Caco-2 (cell line): ENCODE measurements at regions not wholly inside any gene's neighbourhood (a gene's known extent, or its start where the extent isn't known, plus 50 kb on each side); places are given as distances from the start of the nearest gene placed in this dataset.
A peak's percentile ranks its signal among the peaks of the same experiment; 100 is the strongest.

ENCODE experiments used
- BruUV-seq: library from RNA; stranded (reverse); fragments of 400-500 nt; replicated peaks from 2 replicates; lab custom pipeline; 2021; lab: Mats Ljungman, UMichigan
- CTCF ChIA-PET: fragments of 300-600 bp; sonication (Branson Sonifier 250); formaldehyde crosslinking; loops from one replicate; lab custom pipeline; 2022; ENCODE audit warnings: antibody characterized with exemption; lab: Charles Lee
- POLR2A ChIA-PET: fragments of 300-600 bp; sonication (Branson Sonifier 250); formaldehyde crosslinking; loops from one replicate; lab custom pipeline; 2022; ENCODE audit warnings: antibody characterized with exemption; lab: Charles Lee
- DNase-seq, 2 experiments: peaks; one replicate each; pipeline versions ENCODE4 v3.0.0 to v3.0.0-alpha.2; 2020 to 2022
- H3K27me3 ChIP-seq: replicated peaks from 2 replicates; pipeline ENCODE4 v1.6.0; 2011; ENCODE audit warnings: low read length; ENCODE audit not compliant: control insufficient read depth, insufficient read depth
- H3K36me3 ChIP-seq: 2 replicates; pipeline ENCODE4 v1.5.1; 2011; ENCODE audit warnings: low read length; ENCODE audit not compliant: control insufficient read depth, insufficient read depth
- H3K4me1 ChIP-seq: fragments of 250-450 bp; sonication (Bioruptor Pico); 2 replicates; pipeline ENCODE4 v1.5.1; 2020; ENCODE audit warnings: mild to moderate bottlenecking
- H3K4me3 ChIP-seq: 2 replicates; pipeline ENCODE4 v1.5.1; 2011; ENCODE audit warnings: low read depth, mild to moderate bottlenecking, control low read depth, low read length
- H3K9me3 ChIP-seq: fragments of 250-450 bp; sonication (Bioruptor Pico); 2 replicates; pipeline ENCODE4 v1.5.1; 2020; ENCODE audit warnings: mild to moderate bottlenecking, moderate library complexity
- H3K27ac Mint-ChIP-seq: one replicate; pipeline ENCODE4 v1.8.0; 2022; ENCODE audit warnings: mixed read lengths; ENCODE audit not compliant: unreplicated experiment
- H3K27me3 Mint-ChIP-seq: one replicate; pipeline ENCODE4 v1.8.0; 2022; ENCODE audit warnings: mixed read lengths; ENCODE audit not compliant: insufficient read depth, unreplicated experiment
- H3K36me3 Mint-ChIP-seq: one replicate; pipeline ENCODE4 v1.8.0; 2022; ENCODE audit warnings: mild to moderate bottlenecking, mixed read lengths; ENCODE audit not compliant: insufficient read depth, unreplicated experiment
- H3K4me1 Mint-ChIP-seq: one replicate; pipeline ENCODE4 v1.8.0; 2022; ENCODE audit warnings: low read depth, mixed read lengths; ENCODE audit not compliant: unreplicated experiment
- H3K4me3 Mint-ChIP-seq: one replicate; pipeline ENCODE4 v1.8.0; 2022; ENCODE audit warnings: mild to moderate bottlenecking, moderate library complexity, mixed read lengths; ENCODE audit not compliant: unreplicated experiment
- H3K9me3 Mint-ChIP-seq: one replicate; pipeline ENCODE4 v1.8.0; 2022; ENCODE audit warnings: mixed read lengths; ENCODE audit not compliant: unreplicated experiment
- intact Hi-C: fragments of 100-400 bp; cut with micrococcal nuclease; formaldehyde crosslinking; loops from one replicate; pipeline ENCODE4 v1.10.0; 2022; ENCODE audit not compliant: unreplicated experiment
- TF ChIP-seq, protein P1 (sequence below), 2 experiments: fragments of 200-600 bp in 1 of 2; IDR thresholded peaks; 1 replicate in 1 of 2; 2 replicates in 1 of 2; pipeline versions ENCODE4 v1.5.1 to v1.8.0; 2011 to 2022; ENCODE audit warnings: antibody characterized with exemption in 1 of 2, control low read depth in 1 of 2, inconsistent platforms in 1 of 2, low read depth in 1 of 2, low read length in 1 of 2, mild to moderate bottlenecking in 1 of 2, moderate library complexity in 1 of 2; ENCODE audit not compliant: insufficient read depth in 1 of 2, severe bottlenecking in 1 of 2, unreplicated experiment in 1 of 2

DNA sequence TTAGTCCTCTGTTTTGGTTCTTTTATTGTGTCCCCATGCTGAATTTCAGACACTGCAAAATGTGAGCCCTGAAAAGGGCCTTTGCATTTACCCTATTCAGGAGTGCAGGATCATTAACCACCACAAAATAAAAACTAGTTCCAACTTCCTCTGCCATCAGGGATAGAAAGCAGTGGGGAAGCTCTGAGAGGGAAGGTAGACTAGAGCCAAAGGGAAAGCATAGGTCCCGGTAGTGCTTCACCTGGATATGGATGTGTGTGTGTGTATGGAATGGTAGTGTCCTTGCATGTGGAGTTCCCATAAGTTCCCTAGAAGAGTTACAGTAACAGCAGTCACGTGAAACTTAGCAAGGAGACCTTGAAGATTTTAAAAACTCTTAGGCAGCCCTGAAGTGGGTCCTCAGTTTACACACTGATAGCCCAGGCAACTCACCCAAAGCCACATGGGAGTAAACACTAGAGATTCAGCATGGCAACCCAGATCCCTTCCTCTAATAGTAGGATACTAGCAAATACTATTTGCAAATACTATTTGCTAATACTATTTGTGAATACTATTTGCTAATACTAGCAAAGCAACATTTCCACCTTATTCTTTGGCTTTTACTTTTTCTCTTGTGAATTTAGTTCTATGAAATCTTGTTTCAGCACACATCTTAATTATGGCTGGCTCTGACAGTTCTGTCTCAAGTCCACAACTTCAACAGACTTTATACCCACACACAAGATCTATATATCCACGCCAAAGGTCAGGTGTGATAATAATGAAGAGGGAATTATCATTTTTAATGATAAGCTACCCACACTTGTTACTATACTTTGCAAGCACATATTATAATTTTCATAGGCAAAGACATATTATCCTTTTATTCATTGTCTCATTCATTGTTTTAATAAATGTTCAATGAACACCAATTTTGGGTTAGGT is 70.4 kb upstream of the IFNE start:
- no peaks in the 10 kb centered on the region for H3K9me3 Mint-ChIP-seq
- peaks cover 6% of the 10 kb centered on the region for H3K36me3 Mint-ChIP-seq
- no peaks in the 10 kb centered on the region for H3K27me3 ChIP-seq
- TF ChIP-seq, protein P1, sequence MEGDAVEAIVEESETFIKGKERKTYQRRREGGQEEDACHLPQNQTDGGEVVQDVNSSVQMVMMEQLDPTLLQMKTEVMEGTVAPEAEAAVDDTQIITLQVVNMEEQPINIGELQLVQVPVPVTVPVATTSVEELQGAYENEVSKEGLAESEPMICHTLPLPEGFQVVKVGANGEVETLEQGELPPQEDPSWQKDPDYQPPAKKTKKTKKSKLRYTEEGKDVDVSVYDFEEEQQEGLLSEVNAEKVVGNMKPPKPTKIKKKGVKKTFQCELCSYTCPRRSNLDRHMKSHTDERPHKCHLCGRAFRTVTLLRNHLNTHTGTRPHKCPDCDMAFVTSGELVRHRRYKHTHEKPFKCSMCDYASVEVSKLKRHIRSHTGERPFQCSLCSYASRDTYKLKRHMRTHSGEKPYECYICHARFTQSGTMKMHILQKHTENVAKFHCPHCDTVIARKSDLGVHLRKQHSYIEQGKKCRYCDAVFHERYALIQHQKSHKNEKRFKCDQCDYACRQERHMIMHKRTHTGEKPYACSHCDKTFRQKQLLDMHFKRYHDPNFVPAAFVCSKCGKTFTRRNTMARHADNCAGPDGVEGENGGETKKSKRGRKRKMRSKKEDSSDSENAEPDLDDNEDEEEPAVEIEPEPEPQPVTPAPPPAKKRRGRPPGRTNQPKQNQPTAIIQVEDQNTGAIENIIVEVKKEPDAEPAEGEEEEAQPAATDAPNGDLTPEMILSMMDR (IDR thresholded peaks at IDR 0.05; ENCODE audit: insufficient read depth in 1 of 2, low read depth in 1 of 2, low read length in 1 of 2, severe bottlenecking in 1 of 2, unreplicated experiment in 1 of 2): no peak
- H3K27ac Mint-ChIP-seq: peak overlapping the region; percentile 27
- H3K4me3 ChIP-seq: no peak overlapping the region
- CTCF ChIA-PET: no interaction called here
- H3K4me1 ChIP-seq: peaks cover 14% of the 10 kb centered on the region
- intact Hi-C loops: no loop called here
- H3K4me3 Mint-ChIP-seq: no peak overlapping the region
- POLR2A ChIA-PET: no interaction called here
- H3K9me3 ChIP-seq: no peaks in the 10 kb centered on the region
- no peaks in the 10 kb centered on the region for H3K27me3 Mint-ChIP-seq
- no TSS peak for BruUV-seq
- no peaks in the 10 kb centered on the region for H3K36me3 ChIP-seq
- no peak for DNase-seq
- peaks cover 9% of the 10 kb centered on the region for H3K4me1 Mint-ChIP-seq

DNA sequence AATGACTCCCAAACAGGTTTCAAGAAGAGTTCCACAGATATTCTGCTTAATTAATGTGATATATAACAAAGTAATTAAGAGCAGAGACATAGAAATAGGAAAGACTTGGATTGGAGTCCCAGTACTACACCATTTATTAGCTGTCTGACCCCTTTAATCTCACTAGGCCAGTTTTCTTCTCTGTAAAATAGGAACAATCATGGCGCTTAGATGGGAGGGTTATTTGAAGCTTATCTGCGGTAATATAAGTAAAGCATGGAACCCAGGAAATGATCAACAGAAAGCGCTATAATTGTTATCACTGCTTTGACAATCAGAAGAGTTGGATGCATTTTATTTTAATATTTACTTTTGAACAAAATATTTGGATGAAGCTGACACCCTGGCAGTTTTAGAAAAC is 71.3 kb upstream of the IFNE start:
- Histone ChIP-seq H3K36me3 (no peaks in the 10 kb centered on the region), H3K4me1 (peaks cover 14% of the 10 kb centered on the region), H3K9me3 (no peaks in the 10 kb centered on the region), H3K4me3 (no peak overlapping the region), H3K27me3 (no peaks in the 10 kb centered on the region)
- H3K27me3 Mint-ChIP-seq: no peaks in the 10 kb centered on the region
- TF ChIP-seq, protein P1 (IDR thresholded peaks at IDR 0.05; ENCODE audit: insufficient read depth in 1 of 2, low read depth in 1 of 2, low read length in 1 of 2, severe bottlenecking in 1 of 2, unreplicated experiment in 1 of 2): no peak
- no peak overlapping the region for H3K27ac Mint-ChIP-seq
- no peak overlapping the region for H3K4me3 Mint-ChIP-seq
- POLR2A ChIA-PET: no interaction called here
- BruUV-seq: no TSS peak
- CTCF ChIA-PET: no interaction called here
- intact Hi-C loops: no loop called here
- no peaks in the 10 kb centered on the region for H3K9me3 Mint-ChIP-seq
- peaks cover 6% of the 10 kb centered on the region for H3K36me3 Mint-ChIP-seq
- no peak for DNase-seq
- H3K4me1 Mint-ChIP-seq: peaks cover 9% of the 10 kb centered on the region

DNA sequence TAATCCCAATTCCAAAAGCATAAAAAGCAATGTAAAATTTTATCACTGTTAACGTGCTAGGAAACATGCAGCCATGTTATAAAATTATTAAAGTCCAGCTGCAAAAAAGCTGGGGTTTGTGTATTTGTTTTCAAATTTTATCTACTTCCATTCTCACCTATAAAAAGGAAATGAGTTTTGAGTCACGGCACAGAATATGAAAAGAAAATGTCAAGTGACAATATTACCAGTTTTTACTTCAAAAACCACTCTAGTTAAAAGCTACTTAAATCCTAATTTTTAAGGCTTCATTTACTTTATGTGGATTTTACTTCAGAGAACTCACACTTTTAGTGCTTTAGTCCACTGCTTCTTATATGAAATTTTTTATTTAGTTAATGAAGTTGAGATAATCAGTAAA is 72.7 kb upstream of the IFNE start:
- no peak overlapping the region for H3K4me3 Mint-ChIP-seq
- Histone ChIP-seq H3K9me3 (no peaks in the 10 kb centered on the region), H3K4me1 (peaks cover 14% of the 10 kb centered on the region), H3K27me3 (no peaks in the 10 kb centered on the region), H3K4me3 (no peak overlapping the region), H3K36me3 (no peaks in the 10 kb centered on the region)
- H3K4me1 Mint-ChIP-seq: peaks cover 9% of the 10 kb centered on the region
- no peak overlapping the region for H3K27ac Mint-ChIP-seq
- no TSS peak for BruUV-seq
- POLR2A ChIA-PET: no interaction called here
- TF ChIP-seq, protein P1 (IDR thresholded peaks at IDR 0.05; ENCODE audit: insufficient read depth in 1 of 2, low read depth in 1 of 2, low read length in 1 of 2, severe bottlenecking in 1 of 2, unreplicated experiment in 1 of 2): no peak
- no peaks in the 10 kb centered on the region for H3K9me3 Mint-ChIP-seq
- DNase-seq: no peak
- CTCF ChIA-PET: no interaction called here
- no peaks in the 10 kb centered on the region for H3K27me3 Mint-ChIP-seq
- peaks cover 2% of the 10 kb centered on the region for H3K36me3 Mint-ChIP-seq
- intact Hi-C loops: loop anchor here (5.0 kb wide), 1 partner anchor 247 kb away; the partner anchor contains the start of gene MTAP
